Thyroid gland (tissue), 4 donors: ENCODE measurements at regions not wholly inside any gene's neighbourhood (a gene's known extent, or its start where the extent isn't known, plus 50 kb on each side); places are given as distances from the start of the nearest gene placed in this dataset.

ENCODE experiments used
- CTCF ChIP-seq, 6 experiments: fragments of 200-600 bp in 3 of 6; fragments of 450-650 bp in 3 of 6; sonication (generic) in 3 of 6; IDR thresholded peaks; one replicate each; pipeline ENCODE4 v1.5.1; 2016 to 2019; ENCODE audit warnings: antibody characterized with exemption in 6 of 6, mild to moderate bottlenecking in 2 of 6, inconsistent platforms in 1 of 6, moderate library complexity in 1 of 6
- POLR2A ChIP-seq, 2 donors: fragments of 450-650 bp; IDR thresholded peaks; one replicate each; pipeline ENCODE4 v1.6.1; 2017; ENCODE audit warnings: antibody characterized with exemption in 2 of 2, mild to moderate bottlenecking in 2 of 2, moderate library complexity in 1 of 2

- TF ChIP-seq CTCF (IDR thresholded peaks at IDR 0.05) (no peak), POLR2A (IDR thresholded peaks at IDR 0.05) (no peak)
These were observed 326.3 kb downstream of the OSTF1 start for GRCh38 chr9:75414371-75415160.
